GM18508 (cell line): ENCODE measurements at regions not wholly inside any gene's neighbourhood (a gene's known extent, or its start where the extent isn't known, plus 50 kb on each side); places are given as distances from the start of the nearest gene placed in this dataset.
"Not testable (repeated sequence)": the region's sequence is repeated elsewhere in the genome, so short reads cannot be mapped to it uniquely, and the experiment has no call there.

Source experiments
- ATAC-seq: cut with Tn5 transposase; IDR thresholded peaks from one replicate; pipeline ENCODE4 v1.9.1; 2021; ENCODE audit warnings: moderate number of reproducible peaks; ENCODE audit not compliant: insufficient read depth, unreplicated experiment

DNA sequence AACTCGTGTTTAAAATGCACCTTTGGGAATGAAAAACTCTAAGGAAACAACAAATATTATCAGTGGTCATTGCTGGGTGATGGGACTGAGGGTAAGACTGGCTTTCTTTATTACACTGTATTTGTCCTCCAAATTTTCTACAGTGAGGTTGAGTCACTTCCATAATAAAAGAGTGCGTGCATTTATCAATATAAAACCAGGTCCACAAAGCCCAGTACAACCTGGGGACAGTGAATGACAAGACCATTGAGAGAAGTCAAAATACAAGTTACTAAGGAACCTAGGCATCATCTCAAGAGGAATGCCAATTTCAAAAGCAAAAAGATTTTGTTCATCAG lies 76.4 kb downstream of the MAGED4 start:
- no peak for ATAC-seq

DNA sequence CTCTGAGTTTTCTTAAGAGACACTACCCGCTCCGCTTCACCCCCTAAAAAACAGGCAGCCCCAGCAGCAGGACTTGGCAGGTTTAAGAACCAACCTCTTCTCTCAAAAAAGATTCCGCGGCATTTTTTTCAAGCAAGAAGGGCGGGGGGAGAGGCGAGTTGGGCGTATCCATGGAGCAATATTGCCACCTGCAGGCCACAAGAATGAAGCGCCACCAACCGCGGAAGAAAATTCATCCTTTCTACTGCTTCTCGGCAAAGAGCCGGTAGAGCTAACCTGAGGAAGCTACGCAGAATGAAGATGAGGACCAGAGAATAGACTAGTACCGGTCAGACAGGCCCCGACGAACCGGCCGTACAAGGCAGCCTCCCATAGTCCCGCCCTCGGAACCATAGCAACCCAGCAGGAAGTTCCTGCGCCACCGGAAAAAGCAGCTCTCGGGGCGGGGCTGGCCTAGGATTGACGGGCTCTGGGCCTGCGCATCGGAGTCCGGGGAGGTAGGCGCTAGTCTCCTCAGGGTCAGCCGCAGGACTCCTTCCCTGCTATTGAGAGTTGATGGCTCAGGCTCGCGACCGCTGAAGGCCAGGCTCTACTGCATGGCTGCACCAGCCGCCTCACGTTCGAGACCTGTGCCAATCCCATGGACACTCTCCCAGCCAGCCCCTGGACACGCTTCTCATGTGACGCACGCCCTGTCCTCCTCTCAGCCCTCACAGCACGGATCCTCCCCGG lies 76.9 kb downstream of the MAGED4 start:
- ATAC-seq: peak; percentile 96

DNA sequence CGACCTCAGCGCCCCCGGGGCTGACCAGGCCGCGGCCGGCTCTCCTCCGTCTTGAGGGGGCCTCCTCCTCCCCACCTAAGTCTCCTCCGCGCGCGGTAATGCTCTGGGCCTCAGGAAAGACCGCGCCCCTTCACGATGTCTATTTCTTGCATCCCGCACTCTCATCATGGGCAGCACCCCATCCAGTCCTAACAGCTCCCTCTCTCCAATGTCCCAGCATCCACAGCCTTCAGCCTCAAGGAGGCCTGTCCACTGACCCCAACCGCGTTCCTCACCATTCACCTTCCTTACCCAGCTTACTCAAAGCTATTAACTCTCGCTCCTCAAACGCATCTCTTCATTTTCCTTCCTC lies 77.5 kb downstream of the MAGED4 start:
- no peak for ATAC-seq

DNA sequence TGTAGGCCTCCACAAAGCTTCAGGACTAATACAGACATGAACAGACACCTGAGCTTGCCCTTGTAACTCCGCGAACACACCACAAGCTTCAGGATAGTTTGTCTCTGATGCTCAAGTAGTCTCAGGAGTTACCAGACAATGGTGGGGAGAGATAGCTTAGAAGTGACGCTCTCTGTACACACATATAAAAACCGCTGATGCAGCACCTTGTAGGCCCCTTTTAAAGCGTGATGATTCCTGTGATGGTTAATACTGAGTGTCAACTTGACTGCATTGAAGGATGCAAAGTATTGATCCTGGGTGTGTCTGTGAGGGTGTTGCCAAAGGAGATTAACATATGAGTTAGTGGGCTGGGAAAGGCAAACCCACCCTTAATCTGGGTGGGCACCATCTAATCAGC lies 78.7 kb downstream of the MAGED4 start:
- ATAC-seq: no peak

DNA sequence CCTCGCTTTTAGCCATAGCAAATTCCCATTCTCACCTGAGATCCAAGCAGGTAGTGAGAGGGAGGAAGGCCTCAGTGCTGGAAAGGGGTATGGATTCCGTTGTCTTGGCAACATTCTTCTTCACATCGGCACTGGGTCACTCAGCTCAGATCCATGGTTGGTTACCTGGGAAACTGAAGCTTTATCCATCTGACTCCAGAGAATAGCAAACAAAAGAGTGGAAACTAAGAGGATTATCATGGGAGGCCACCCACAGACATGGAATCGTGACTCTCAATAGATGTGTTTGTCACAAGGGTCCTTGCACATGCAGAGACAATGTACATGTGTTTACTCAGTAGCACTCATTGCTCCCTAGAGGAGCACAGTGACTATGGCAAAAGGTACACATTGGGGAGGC lies 81.0 kb downstream of the MAGED4 start:
- ATAC-seq: no peak

DNA sequence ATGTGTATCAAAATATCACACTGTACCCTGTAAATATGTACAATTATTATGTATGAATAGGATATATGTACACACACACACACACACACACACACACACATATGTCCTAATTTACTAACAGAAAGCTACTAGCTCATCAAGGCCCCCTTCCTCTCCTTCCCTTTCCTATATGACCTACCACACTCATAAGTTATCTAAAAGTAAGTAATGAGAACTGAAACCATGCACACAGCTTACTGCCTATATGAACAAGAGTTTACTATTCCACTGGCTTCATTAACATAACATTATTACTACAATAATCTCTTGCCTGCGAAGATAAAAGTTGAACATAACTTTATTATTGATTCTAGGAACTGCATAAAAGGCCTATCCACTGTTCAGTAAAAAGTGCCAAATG lies 83.8 kb downstream of the MAGED4 start:
- not testable (repeated sequence) for ATAC-seq

DNA sequence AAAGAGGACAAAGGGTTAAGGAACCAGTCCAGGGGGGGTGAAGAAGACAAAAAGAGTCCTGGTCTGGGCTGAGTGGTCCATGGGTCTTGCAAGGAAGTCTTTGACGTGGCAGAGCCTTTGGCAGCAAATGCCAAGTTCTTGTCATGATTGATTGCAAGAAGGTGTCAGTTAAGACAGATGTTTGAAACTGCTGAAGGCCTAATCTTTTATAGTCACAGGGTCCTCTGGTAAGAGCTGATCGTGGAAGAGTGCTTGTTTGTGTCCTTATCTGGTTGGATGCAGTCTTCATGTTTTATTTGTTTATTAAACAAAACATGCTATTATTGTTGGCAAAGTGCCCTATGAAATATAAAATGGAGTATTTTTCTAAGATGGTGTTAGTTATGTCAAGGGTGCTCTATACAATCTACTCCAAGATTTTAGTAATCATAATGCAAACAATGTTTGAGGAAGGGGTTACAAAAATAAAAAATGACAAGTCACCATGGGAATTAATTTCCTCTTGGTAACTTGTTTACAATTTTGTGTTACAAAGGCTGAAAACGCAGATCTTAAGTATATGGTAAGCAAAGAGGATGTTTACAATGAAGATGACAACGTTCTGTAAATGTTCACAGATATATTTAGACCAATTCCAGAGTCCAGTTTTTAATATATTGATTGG lies 85.9 kb downstream of the MAGED4 start:
- no peak for ATAC-seq

DNA sequence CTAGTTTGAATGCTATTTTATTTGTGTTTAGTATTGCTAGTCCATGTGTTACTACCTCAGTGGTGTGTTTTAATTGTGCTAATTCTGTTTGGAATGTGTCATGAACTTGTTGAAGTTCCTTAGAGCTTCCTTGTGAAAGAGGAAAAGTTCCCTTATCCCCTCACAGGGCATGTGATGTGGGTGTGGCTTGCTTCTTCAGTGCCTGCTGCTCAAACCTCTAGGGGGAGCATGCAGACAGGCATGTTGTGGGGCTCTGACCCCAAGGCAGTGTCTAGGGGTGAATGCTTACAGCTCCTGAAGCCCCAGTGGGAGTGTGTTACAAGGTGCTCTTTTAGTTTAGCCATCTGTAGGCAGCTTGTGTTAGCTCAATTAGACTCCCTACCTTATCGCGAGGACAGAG lies 86.5 kb downstream of the MAGED4 start:
- no peak for ATAC-seq

DNA sequence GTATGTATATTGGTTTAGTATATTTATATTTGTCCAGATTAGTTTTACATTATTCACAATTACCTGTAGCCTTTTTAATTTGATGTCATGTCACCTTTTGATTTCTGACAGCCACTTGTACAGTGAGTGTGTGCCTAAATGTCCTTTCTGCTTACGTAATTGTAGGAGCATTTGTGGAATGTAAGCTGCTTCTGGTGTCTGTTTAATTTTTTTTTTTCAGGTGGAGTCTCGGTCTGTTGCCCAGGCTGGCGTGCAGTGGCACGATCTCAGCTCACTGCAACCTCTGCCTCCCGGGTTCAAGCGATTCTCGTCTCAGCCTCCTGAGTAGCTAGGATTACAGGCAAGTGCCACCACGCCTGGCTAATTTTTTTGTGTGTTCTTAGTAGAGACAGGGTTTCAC lies 91.2 kb upstream of the XAGE2 start:
- no peak for ATAC-seq

DNA sequence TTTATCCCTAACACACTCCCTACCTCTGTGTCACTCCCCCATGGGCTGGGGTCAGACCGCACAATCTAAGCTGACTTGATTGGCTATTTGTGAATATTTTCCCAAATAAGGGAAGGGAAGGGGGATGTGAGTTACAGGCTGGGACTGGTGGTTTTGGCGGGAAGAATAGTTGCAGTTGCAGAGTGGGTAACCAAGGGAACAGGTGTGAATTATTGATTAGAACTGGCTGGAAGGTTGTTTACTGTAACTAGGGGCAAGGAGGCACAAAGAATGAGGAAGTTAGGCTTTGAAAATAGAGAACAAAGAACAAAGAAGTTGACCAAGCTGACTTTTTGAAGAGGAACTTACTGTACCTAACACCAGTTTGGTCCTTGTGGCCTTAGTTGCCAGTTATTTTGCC lies 88.0 kb upstream of the XAGE2 start:
- no peak for ATAC-seq

DNA sequence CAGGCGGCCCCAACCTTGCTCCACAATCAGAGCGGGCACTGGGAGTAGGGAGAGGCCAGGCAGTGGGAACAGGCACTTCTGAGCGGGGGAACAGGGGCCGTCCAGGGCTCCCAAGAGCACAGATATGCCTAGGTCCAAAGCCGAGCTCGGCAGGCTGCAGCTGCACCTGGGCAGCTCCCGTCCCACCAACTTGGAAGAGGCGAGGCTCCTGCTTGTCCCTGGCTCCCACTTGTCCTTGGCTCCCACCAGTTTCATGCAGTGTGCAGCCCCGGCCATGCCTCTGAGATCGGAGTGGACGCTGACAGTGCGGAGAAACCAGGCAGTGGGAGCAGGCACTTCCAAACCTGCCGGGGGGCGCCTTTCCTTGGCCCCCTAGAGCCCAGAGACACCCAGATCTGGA lies 84.0 kb upstream of the XAGE2 start:
- no peak for ATAC-seq

DNA sequence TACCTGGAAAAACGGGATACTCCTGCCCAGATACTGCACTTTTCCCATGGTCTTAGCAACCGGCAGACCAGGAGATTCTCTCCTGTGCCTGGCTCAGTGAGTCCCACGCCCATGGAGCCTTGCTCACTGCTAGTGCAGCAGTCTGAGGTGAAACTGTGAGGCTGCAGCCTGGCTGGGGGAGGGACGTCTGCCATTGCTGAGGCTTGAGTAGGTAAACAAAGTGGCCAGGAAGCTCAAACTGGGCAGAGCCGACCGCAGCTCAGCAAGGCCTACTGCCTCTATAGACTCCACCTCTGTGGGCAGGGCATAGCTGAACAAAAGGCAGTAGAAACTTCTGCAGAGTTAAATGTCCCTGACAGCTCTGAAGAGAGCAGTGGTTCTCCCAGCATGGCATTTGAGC lies 69.9 kb upstream of the XAGE2 start:
- not testable (repeated sequence) for ATAC-seq

DNA sequence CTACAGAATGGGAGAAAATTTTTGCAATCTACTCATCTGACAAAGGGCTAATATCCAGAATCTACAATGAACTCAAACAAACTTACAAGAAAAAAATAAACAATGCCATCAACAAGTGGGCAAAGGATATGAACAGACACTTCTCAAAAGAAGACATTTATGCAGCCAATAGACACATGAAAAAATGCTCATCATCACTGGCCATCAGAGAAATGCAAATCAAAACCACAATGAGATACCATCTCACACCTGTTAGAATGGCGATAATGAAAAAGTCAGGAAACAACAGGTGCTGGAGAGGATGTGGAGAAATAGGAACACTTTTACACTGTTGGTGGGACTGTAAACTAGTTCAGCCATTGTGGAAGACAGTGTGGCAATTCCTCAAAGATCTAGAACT lies 60.3 kb upstream of the XAGE2 start:
- not testable (repeated sequence) for ATAC-seq
